Glomerular endothelial cell (primary cell): ENCODE measurements at regions not wholly inside any gene's neighbourhood (a gene's known extent, or its start where the extent isn't known, plus 50 kb on each side); places are given as distances from the start of the nearest gene placed in this dataset.

Experiments used
- DNase-seq: peaks from one replicate; pipeline ENCODE4 v3.0.0-alpha.2; 2011; ENCODE audit warnings: low read depth, low spot score; ENCODE audit errors: extremely low read depth

- no peak for DNase-seq
Measured at GRCh38 chr1:30610917-30611316, 112.5 kb downstream of the MATN1 start.

- DNase-seq = no peak
Measured at GRCh38 chr1:30609999-30610345, 113.4 kb downstream of the MATN1 start.

GRCh38 chr1:30609336-30609998 lies 113.9 kb downstream of the MATN1 start:
- DNase-seq = no peak

- no peak for DNase-seq
Measured at GRCh38 chr1:30607723-30608122, 115.7 kb downstream of the MATN1 start.

- no peak for DNase-seq
Measured at GRCh38 chr1:30606166-30606565, 117.2 kb downstream of the MATN1 start.

- no peak for DNase-seq
Measured at GRCh38 chr1:30605441-30605920, 117.9 kb downstream of the MATN1 start.

GRCh38 chr1:30604801-30605440 lies 118.5 kb downstream of the MATN1 start:
- DNase-seq = no peak

- no peak for DNase-seq
Measured at GRCh38 chr1:30603081-30603858, 120.1 kb downstream of the MATN1 start.

- no peak for DNase-seq
Measured at GRCh38 chr1:30601316-30602085, 121.9 kb downstream of the MATN1 start.

- DNase-seq = no peak
Measured at GRCh38 chr1:30600706-30601105, 122.7 kb downstream of the MATN1 start.

GRCh38 chr1:30600258-30600657 lies 123.1 kb downstream of the MATN1 start:
- no peak for DNase-seq

- DNase-seq = no peak
Measured at GRCh38 chr1:30599721-30600120, 123.7 kb downstream of the MATN1 start.

- no peak for DNase-seq
Measured at GRCh38 chr1:30598571-30599114, 124.7 kb downstream of the MATN1 start.

- DNase-seq = no peak
Measured at GRCh38 chr1:30597711-30598110, 125.7 kb downstream of the MATN1 start.

- no peak for DNase-seq
Measured at GRCh38 chr1:30596891-30597290, 126.5 kb downstream of the MATN1 start.

- DNase-seq = no peak
Measured at GRCh38 chr1:30596470-30596869, 126.9 kb downstream of the MATN1 start.

GRCh38 chr1:30589083-30589482 lies 134.3 kb downstream of the MATN1 start:
- no peak for DNase-seq

- DNase-seq = no peak
Measured at GRCh38 chr1:30588311-30589073, 134.9 kb downstream of the MATN1 start.

- no peak for DNase-seq
Measured at GRCh38 chr1:30586671-30587070, 136.7 kb downstream of the MATN1 start.

GRCh38 chr1:30579580-30579979 lies 143.8 kb downstream of the MATN1 start:
- DNase-seq = no peak
